ENCODE measurements at regions not wholly inside any gene's neighbourhood (a gene's known extent, or its start where the extent isn't known, plus 50 kb on each side); places are given as distances from the start of the nearest gene placed in this dataset.

- no peak overlapping the region for H3K27ac Mint-ChIP-seq
- DNase-seq, result no peak
- peaks cover 52% of the 10 kb centered on the region for H3K9me3 Mint-ChIP-seq
- H3K4me3 Mint-ChIP-seq, result no peak overlapping the region
- H3K4me1 Mint-ChIP-seq (ENCODE audit: low read depth), result no peaks in the 10 kb centered on the region
- no peaks in the 10 kb centered on the region; the same call in 1 of the 2 replicates for H3K36me3 Mint-ChIP-seq (ENCODE audit: low read depth)
- TF ChIP-seq, protein P1, sequence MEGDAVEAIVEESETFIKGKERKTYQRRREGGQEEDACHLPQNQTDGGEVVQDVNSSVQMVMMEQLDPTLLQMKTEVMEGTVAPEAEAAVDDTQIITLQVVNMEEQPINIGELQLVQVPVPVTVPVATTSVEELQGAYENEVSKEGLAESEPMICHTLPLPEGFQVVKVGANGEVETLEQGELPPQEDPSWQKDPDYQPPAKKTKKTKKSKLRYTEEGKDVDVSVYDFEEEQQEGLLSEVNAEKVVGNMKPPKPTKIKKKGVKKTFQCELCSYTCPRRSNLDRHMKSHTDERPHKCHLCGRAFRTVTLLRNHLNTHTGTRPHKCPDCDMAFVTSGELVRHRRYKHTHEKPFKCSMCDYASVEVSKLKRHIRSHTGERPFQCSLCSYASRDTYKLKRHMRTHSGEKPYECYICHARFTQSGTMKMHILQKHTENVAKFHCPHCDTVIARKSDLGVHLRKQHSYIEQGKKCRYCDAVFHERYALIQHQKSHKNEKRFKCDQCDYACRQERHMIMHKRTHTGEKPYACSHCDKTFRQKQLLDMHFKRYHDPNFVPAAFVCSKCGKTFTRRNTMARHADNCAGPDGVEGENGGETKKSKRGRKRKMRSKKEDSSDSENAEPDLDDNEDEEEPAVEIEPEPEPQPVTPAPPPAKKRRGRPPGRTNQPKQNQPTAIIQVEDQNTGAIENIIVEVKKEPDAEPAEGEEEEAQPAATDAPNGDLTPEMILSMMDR (IDR thresholded peaks at IDR 0.05), result no peak
- H3K27me3 Mint-ChIP-seq (ENCODE audit: insufficient read depth), result peaks cover 4% of the 10 kb centered on the region
These were observed 172.0 kb upstream of the MSX2 start for GRCh38 chr5:174552428-174552827.

DNA sequence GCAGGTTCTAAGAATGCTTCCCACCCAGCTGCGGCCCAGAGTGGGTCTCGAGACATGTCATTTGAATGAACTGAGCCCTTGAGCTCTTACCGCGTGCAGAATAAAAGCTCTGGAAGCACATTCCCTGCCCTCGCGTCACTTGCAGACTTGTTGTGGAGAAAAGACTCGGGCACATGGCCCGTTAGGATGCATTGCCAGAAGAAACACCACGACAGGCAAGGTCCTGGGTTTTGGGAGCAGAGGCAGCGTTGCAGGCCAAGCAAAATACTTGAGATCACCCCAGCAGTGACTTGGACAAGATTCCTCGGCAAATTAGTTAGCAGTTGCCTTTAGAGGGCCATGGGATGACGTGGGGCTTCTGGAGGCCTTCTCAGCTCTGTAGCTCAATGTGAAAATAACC lies 170.8 kb upstream of the MSX2 start:
- DNase-seq, result no peak
- H3K4me1 Mint-ChIP-seq (ENCODE audit: low read depth), result no peaks in the 10 kb centered on the region
- H3K27me3 Mint-ChIP-seq (ENCODE audit: insufficient read depth), result peaks cover 4% of the 10 kb centered on the region
- H3K36me3 Mint-ChIP-seq (ENCODE audit: low read depth), result no peaks in the 10 kb centered on the region; the same call in 1 of the 2 replicates
- TF ChIP-seq, protein P1 (IDR thresholded peaks at IDR 0.05), result no peak
- no peak overlapping the region for H3K27ac Mint-ChIP-seq
- H3K4me3 Mint-ChIP-seq, result no peak overlapping the region
- peaks cover 43% of the 10 kb centered on the region for H3K9me3 Mint-ChIP-seq

GRCh38 chr5:174555726-174556125 lies 168.7 kb upstream of the MSX2 start:
- Mint-ChIP-seq H3K27me3 (ENCODE audit: insufficient read depth) (peaks cover 4% of the 10 kb centered on the region; the same call in 1 of the 2 replicates), H3K4me1 (ENCODE audit: low read depth) (no peaks in the 10 kb centered on the region), H3K27ac (no peak overlapping the region), H3K9me3 (peaks cover 31% of the 10 kb centered on the region), H3K4me3 (no peak overlapping the region), H3K36me3 (ENCODE audit: low read depth) (no peaks in the 10 kb centered on the region; the same call in 1 of the 2 replicates)
- no peak for DNase-seq
- TF ChIP-seq, protein P1 (IDR thresholded peaks at IDR 0.05), result no peak

DNA sequence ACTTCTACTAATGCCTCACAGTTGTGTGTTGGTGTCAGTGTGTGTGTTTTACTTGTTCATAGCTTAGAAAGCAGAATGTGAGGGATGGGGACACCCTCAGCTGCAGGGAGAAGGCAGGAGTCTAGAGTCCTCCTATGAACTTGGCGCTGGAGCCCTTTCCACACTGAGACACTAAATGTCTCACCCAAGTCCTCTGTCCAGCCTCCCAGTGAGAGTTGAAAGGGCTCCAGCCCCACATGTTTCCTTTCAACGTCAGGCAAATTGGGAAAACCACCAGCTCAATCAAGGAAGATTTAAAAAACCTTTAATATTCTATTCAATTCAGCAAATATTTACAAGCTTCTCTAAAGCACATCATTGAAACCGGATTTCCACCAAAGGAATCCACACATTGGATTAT lies 167.6 kb upstream of the MSX2 start:
- no peaks in the 10 kb centered on the region for H3K4me1 Mint-ChIP-seq (ENCODE audit: low read depth)
- H3K9me3 Mint-ChIP-seq, result peaks cover 33% of the 10 kb centered on the region
- H3K27ac Mint-ChIP-seq, result no peak overlapping the region
- no peak overlapping the region for H3K4me3 Mint-ChIP-seq
- no peak for DNase-seq
- TF ChIP-seq, protein P1 (IDR thresholded peaks at IDR 0.05), result no peak
- H3K36me3 Mint-ChIP-seq (ENCODE audit: low read depth), result no peaks in the 10 kb centered on the region; the same call in 1 of the 2 replicates
- peaks cover 2% of the 10 kb centered on the region; the same call in 1 of the 2 replicates for H3K27me3 Mint-ChIP-seq (ENCODE audit: insufficient read depth)

DNA sequence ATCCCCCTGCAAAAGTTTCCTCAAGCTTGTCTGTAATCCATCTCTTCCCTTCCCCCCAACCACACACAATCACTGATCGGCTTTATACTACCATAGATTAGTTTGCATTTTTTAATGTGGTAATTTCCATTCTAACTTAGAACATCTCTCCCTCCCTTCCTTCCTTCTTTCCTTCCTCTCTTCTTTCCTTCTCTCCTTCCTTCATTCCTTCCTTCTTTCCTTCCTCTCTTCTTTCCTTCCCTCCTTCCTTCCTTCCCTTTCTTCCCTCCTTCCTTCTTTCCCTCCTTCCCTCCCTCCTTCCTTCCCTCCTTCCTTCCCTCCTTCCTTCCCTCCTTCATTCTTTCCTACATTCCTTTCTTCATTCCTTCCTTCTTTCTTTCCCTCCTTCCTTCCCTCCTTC lies 166.2 kb upstream of the MSX2 start:
- H3K27ac Mint-ChIP-seq, result no peak overlapping the region
- no peak for DNase-seq
- H3K36me3 Mint-ChIP-seq (ENCODE audit: low read depth), result no peaks in the 10 kb centered on the region
- no peaks in the 10 kb centered on the region for H3K27me3 Mint-ChIP-seq (ENCODE audit: insufficient read depth)
- TF ChIP-seq, protein P1 (IDR thresholded peaks at IDR 0.05), result no peak
- H3K4me1 Mint-ChIP-seq (ENCODE audit: low read depth), result no peaks in the 10 kb centered on the region
- peaks cover 24% of the 10 kb centered on the region for H3K9me3 Mint-ChIP-seq
- no peak overlapping the region for H3K4me3 Mint-ChIP-seq

GRCh38 chr5:174559141-174559540 lies 165.2 kb upstream of the MSX2 start:
- Mint-ChIP-seq H3K27me3 (ENCODE audit: insufficient read depth) (no peaks in the 10 kb centered on the region), H3K36me3 (ENCODE audit: low read depth) (no peaks in the 10 kb centered on the region), H3K9me3 (peaks cover 28% of the 10 kb centered on the region), H3K4me3 (no peak overlapping the region), H3K27ac (no peak overlapping the region), H3K4me1 (ENCODE audit: low read depth) (no peaks in the 10 kb centered on the region)
- TF ChIP-seq, protein P1 (IDR thresholded peaks at IDR 0.05), result no peak
- DNase-seq, result no peak
